SU-DHL-6 (cell line): ENCODE measurements at regions not wholly inside any gene's neighbourhood (a gene's known extent, or its start where the extent isn't known, plus 50 kb on each side); places are given as distances from the start of the nearest gene placed in this dataset.

Experiments
- H2AFZ ChIP-seq: fragments of 200-600 bp; sonication (generic); 2 replicates; pipeline ENCODE4 v1.6.1; 2014; ENCODE audit warnings: low read depth, mild to moderate bottlenecking, moderate library complexity, mixed read lengths, antibody characterized with exemption, low read length; ENCODE audit not compliant: severe bottlenecking
- H3F3A ChIP-seq: fragments of 200-600 bp; shearing (Covaris generic); 2 replicates; pipeline ENCODE4 v1.6.0; 2016; ENCODE audit warnings: antibody characterized with exemption, mild to moderate bottlenecking; ENCODE audit not compliant: insufficient read depth
- H3K27ac ChIP-seq: fragments of 200-600 bp; sonication (generic); 2 replicates; pipeline ENCODE4 v1.5.1; 2016; ENCODE audit warnings: low read depth, mild to moderate bottlenecking, low read length, moderate library complexity, mixed read lengths
- H3K27me3 ChIP-seq: fragments of 200-600 bp; sonication (generic), shearing (Covaris generic); 2 replicates; pipeline ENCODE4 v1.6.0; 2014; ENCODE audit warnings: mild to moderate bottlenecking, low read length
- H3K36me3 ChIP-seq: fragments of 200-600 bp; sonication (generic); 2 replicates; pipeline ENCODE4 v1.6.1; 2014; ENCODE audit warnings: mild to moderate bottlenecking, low read length, mixed read lengths
- H3K4me2 ChIP-seq: fragments of 300-600, 200-600 bp; shearing (Covaris generic), sonication (generic); 2 replicates; pipeline ENCODE4 v1.6.0; 2014; ENCODE audit warnings: low read length, low read depth, mild to moderate bottlenecking; ENCODE audit not compliant: poor library complexity, severe bottlenecking
- H3K4me3 ChIP-seq: fragments of 200-600 bp; sonication (generic); 2 replicates; pipeline ENCODE4 v1.5.1; 2014; ENCODE audit warnings: antibody characterized with exemption, low read length, mild to moderate bottlenecking, mixed read lengths; ENCODE audit not compliant: insufficient read depth, poor library complexity, severe bottlenecking
- H3K79me2 ChIP-seq: fragments of 200-600 bp; sonication (generic); 2 replicates; pipeline ENCODE4 v1.6.1; 2014; ENCODE audit warnings: mild to moderate bottlenecking, low read length, moderate library complexity; ENCODE audit not compliant: insufficient read depth
- H3K9ac ChIP-seq: fragments of 200-600 bp; sonication (generic); 2 replicates; pipeline ENCODE4 v1.7.0; 2014; ENCODE audit warnings: mild to moderate bottlenecking, low read length
- H3K9me2 ChIP-seq: fragments of 200-600 bp; sonication (generic); replicated peaks from 2 replicates; pipeline ENCODE4 v1.6.1; 2014; ENCODE audit warnings: low read length; ENCODE audit not compliant: insufficient read depth
- H3K9me3 ChIP-seq: fragments of 200-600 bp; sonication (generic); 2 replicates; pipeline ENCODE4 v1.6.1; 2014; ENCODE audit warnings: low read length, mixed read lengths; ENCODE audit not compliant: insufficient read depth
- H4K20me1 ChIP-seq: fragments of 200-600 bp; sonication (generic); 2 replicates; pipeline ENCODE4 v1.6.1; 2014; ENCODE audit warnings: low read depth, mild to moderate bottlenecking, antibody characterized with exemption, low read length, moderate library complexity, mixed read lengths
- EZH2phosphoT487 ChIP-seq: fragments of 200-600 bp; sonication (generic), shearing (Covaris generic); conservative IDR thresholded peaks from 2 replicates; pipeline ENCODE4 v1.6.1; 2018; ENCODE audit warnings: mild to moderate bottlenecking, antibody characterized with exemption, low read length, moderate library complexity, mixed read lengths
- TF ChIP-seq, protein P1 (sequence below): fragments of 200-600 bp; sonication (generic); IDR thresholded peaks from one replicate; pipeline ENCODE4 v1.5.1; 2017; ENCODE audit warnings: antibody characterized with exemption, mild to moderate bottlenecking, low read length, moderate library complexity; ENCODE audit not compliant: insufficient read depth, poor library complexity, severe bottlenecking

DNA sequence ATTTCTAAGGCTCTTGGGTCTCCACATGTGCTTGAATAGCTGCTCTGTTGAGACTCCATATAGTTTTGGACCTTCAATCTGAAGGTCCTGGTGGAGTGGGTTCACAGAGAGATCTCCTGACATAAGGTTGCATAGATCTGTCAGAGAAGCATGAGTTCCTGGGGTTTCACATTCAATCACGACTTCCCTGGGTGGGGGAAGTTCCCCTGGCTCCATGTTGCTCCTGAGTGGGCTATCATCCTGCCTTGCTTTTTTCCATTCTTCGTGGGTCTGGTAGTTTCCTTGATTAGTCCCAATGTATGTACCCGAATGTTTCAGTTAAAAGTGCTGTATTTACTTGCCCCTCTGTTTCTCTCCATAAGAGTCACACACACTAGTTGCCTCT, 181.8 kb downstream of the RASSF9 start:
- Histone ChIP-seq H3K4me2 (no peak overlapping the region), H3K9me3 (0 out of 2 replicates have a peak, but pooled peaks cover 3% of the 10 kb centered on the region), H2AFZ (no peak overlapping the region), H3K27ac (no peak overlapping the region), H3K9me2 (no peaks in the 10 kb centered on the region), H3F3A (no peaks in the 10 kb centered on the region), H3K79me2 (no peaks in the 10 kb centered on the region), H3K36me3 (no peaks in the 10 kb centered on the region), H4K20me1 (no peaks in the 10 kb centered on the region), H3K9ac (no peak overlapping the region), H3K27me3 (no peaks in the 10 kb centered on the region), H3K4me3 (no peak overlapping the region)
- TF ChIP-seq EZH2phosphoT487, result no peak
- TF ChIP-seq, protein P1, sequence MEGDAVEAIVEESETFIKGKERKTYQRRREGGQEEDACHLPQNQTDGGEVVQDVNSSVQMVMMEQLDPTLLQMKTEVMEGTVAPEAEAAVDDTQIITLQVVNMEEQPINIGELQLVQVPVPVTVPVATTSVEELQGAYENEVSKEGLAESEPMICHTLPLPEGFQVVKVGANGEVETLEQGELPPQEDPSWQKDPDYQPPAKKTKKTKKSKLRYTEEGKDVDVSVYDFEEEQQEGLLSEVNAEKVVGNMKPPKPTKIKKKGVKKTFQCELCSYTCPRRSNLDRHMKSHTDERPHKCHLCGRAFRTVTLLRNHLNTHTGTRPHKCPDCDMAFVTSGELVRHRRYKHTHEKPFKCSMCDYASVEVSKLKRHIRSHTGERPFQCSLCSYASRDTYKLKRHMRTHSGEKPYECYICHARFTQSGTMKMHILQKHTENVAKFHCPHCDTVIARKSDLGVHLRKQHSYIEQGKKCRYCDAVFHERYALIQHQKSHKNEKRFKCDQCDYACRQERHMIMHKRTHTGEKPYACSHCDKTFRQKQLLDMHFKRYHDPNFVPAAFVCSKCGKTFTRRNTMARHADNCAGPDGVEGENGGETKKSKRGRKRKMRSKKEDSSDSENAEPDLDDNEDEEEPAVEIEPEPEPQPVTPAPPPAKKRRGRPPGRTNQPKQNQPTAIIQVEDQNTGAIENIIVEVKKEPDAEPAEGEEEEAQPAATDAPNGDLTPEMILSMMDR, result no peak

DNA sequence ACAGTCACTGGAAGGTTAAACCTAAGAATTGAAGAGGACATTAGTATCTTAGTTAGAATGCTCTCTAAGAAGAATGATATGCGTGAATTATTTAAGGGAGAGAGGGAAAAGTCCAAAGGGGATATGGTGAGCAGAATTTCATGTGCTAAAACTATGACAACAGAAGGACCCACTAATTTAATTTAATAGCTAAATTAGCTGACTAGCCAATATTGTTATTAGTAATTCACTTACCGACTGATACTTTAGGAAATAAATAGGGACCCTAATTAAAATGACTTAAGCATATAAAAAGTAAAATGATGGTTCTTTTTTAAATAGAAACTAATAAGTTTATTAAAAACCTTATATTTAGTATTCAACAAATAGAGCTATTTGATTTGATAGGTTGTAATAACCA, 179.6 kb downstream of the RASSF9 start:
- TF ChIP-seq, protein P1, result no peak
- no peak for TF ChIP-seq EZH2phosphoT487
- Histone ChIP-seq H3K4me3 (no peak overlapping the region), H3K36me3 (no peaks in the 10 kb centered on the region), H2AFZ (no peak overlapping the region), H3K9me2 (no peaks in the 10 kb centered on the region), H3K79me2 (no peaks in the 10 kb centered on the region), H3F3A (no peaks in the 10 kb centered on the region), H3K27ac (no peak overlapping the region), H4K20me1 (no peaks in the 10 kb centered on the region), H3K27me3 (no peaks in the 10 kb centered on the region), H3K9ac (no peak overlapping the region), H3K9me3 (no peaks in the 10 kb centered on the region), H3K4me2 (no peak overlapping the region)

DNA sequence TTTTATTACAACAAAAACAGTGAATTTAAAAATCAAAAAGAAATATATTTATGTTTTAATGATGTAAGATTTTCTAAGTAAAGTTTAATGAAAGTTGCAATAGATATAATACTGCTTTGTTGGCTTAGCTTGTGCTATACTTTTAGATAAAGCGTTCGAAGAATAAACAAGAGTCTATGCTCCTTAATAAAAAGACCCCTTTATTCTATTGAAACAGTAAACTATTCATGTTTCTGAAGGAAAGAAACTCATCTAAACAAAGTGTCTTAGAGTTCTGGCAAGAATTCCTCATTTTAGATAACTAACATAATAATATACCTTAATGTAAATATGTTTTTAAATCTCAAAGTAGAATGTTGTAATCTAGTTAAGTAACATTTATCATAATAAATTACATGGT, 179.0 kb downstream of the RASSF9 start:
- H3K9me3 ChIP-seq, result no peaks in the 10 kb centered on the region
- H3K36me3 ChIP-seq, result no peaks in the 10 kb centered on the region
- H3K9ac ChIP-seq, result no peak overlapping the region
- H3K9me2 ChIP-seq, result no peaks in the 10 kb centered on the region
- H3K79me2 ChIP-seq, result no peaks in the 10 kb centered on the region
- H3K4me2 ChIP-seq, result no peak overlapping the region
- TF ChIP-seq EZH2phosphoT487, result no peak
- TF ChIP-seq, protein P1, result no peak
- no peaks in the 10 kb centered on the region for H3F3A ChIP-seq
- H3K27ac ChIP-seq, result no peak overlapping the region
- H2AFZ ChIP-seq, result no peak overlapping the region
- H3K4me3 ChIP-seq, result no peak overlapping the region
- H3K27me3 ChIP-seq, result no peaks in the 10 kb centered on the region
- H4K20me1 ChIP-seq, result no peaks in the 10 kb centered on the region
